HG02798 (cell line): ENCODE measurements at regions not wholly inside any gene's neighbourhood (a gene's known extent, or its start where the extent isn't known, plus 50 kb on each side); places are given as distances from the start of the nearest gene placed in this dataset.

Experiments
- ATAC-seq: cut with Tn5 transposase; IDR thresholded peaks from one replicate; pipeline ENCODE4 v1.9.1; 2021; ENCODE audit warnings: mild to moderate bottlenecking; ENCODE audit not compliant: unreplicated experiment, poor library complexity

DNA sequence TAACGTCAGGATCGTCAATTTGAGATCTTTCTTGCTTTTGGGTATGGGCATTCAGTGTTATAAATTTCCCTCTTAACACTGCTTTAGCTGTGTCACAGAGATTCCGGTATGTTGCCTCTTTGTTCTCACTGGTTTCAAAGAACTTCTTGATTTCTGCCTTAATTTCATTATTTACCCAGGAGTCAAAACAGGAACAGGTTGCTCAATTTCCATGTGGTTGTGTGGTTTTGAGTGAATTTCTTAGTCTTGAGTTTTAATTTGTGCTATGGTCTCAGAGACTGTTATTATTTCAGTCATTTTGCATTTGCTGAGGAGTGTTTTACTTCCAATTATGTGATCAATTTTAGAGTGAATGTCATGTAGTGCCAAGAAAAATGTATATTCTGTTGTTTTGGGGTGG, 153.1 kb downstream of the PCDH17 start:
- no peak for ATAC-seq

DNA sequence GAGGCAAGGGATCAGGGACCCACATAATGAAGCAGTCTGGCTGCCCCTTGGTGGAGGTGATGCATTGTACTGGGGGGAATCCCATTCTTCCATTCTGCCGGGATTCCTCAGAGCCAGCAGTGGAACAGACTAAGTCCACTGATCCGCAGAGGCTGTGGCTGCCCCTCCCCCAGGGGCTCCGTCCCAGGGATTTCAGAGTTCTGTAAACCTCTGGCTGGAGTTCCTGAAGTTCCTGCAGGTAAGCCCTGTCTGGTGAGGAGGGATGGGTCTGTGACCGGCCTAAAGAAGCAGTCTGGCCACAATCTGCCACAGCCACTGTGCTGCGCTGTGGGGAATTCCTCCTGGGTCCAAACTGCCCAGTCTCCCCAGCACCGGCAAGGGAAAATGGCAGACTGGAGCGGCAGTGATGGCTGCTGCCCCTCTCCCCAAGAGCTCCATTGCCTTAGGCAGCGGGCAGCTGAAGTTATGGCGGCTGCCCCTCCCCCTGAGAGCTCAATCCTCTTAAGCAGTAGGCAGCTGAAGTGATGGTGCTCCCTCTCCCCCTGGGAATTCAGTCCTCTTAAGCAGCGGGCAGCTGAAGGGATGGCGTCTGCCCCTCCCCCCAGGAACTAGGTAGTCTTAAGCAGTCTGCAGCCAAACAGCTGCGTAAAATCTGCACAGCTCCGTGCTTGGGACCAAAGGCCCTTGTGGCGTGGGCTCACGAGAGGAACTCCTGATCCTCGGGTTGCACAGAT, 155.7 kb downstream of the PCDH17 start:
- ATAC-seq = no peak

DNA sequence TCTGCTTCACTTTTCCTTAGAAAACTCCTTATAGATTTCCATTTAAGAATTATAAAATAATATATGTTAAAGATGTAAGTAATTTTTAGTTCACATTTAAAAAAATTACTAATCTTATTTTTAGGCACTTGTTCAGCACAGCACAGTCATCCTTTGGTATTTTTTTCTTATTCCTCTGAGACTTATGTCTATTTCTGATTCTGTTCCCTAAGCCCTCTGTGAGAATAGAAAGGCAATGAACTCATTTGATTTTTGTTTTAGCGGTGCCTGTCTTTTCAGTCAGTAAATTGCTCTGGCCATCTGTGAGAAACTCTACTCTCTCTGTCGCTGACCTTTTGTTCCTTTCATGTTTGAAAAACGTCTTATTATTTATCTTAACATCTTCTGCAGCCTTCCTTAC, 168.1 kb downstream of the PCDH17 start:
- ATAC-seq = no peak

GRCh38 chr13:57813651-57814050, 182.1 kb downstream of the PCDH17 start:
- ATAC-seq = no peak

DNA sequence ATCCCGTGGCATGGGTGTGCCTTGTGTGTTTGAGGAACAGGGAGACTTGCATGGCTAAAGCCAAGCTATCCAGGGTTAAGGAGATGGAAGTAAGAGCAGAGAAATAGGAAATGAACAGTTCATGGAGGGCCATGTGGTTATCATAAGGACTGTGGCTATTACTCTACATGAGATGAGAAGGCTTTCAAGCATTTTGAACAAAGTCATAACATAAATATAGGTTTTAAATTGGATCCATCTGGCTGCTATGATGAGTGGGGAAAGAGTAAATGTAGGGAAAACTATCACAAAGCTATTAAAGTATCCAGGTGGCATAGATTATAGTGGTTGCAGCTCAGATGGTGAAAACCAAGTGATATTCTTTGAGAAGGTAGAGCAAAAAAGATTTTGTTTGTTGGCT, 184.1 kb downstream of the PCDH17 start:
- no peak for ATAC-seq

GRCh38 chr13:57820924-57821323, 189.4 kb downstream of the PCDH17 start:
- ATAC-seq = no peak

DNA sequence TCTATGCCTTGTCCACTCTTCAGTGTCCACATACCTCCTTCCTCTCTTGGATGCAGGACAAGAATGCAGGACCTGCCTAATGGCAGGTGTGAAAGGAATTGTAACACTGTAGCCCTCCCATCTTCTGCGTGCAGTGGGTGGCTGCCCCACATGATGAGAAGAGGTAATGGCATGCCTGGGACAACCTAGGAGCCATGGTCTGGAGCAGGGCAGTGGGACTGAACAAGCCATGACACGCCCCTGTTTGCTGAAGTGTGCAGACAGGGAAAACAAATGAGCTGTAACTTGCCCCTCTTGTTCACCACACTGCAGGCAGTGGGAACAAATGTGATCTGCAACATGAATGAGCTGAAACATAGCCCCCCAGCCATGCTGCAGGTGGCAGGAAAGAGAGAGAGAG, 192.2 kb downstream of the PCDH17 start:
- ATAC-seq = no peak

GRCh38 chr13:57824121-57824520, 192.6 kb downstream of the PCDH17 start:
- ATAC-seq = no peak

GRCh38 chr13:57825066-57825465, 193.5 kb downstream of the PCDH17 start:
- no peak for ATAC-seq

DNA sequence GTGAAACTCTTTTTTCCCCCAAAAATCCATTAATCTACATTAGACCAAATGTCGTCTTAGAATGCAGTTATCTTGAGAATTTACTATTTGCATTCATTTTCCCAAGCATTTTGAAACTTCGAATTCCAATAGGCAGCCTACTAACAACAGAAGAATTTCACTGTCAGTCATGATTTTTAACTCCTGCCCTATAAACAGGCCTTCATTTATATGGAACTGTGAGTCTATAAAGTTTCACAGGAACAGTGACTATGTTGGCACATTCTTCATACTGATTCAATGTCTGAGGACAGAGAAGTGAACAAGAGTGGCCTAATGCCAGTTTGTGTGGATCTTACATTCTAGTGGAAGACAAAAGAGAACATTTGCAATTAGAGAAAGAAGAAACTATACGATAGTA, 198.0 kb downstream of the PCDH17 start:
- no peak for ATAC-seq

GRCh38 chr13:57832187-57832586, 200.6 kb downstream of the PCDH17 start:
- no peak for ATAC-seq

DNA sequence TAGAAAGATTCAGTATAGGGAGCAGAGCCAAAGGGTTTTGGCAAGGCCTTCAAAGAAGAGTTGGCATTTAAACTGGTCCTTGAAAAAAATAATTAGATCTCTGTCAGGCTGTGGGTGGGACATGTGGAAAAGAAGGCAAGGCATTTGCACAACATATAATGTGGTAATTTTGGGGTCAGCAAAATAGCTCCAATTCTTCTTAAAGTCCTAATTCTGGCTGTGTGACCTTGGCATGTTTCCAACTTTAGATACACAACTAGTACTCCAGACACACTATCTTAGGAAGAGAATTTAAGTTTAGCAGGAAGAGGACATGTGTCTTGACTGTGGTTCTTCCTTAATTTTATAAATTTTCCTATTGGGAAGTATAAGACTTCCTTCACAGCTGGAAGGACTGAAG, 206.3 kb downstream of the PCDH17 start:
- no peak for ATAC-seq

- ATAC-seq = no peak
These were observed 212.0 kb downstream of the PCDH17 start for GRCh38 chr13:57843521-57843920.

- no peak for ATAC-seq
These were observed 215.1 kb downstream of the PCDH17 start for GRCh38 chr13:57846600-57847173.

DNA sequence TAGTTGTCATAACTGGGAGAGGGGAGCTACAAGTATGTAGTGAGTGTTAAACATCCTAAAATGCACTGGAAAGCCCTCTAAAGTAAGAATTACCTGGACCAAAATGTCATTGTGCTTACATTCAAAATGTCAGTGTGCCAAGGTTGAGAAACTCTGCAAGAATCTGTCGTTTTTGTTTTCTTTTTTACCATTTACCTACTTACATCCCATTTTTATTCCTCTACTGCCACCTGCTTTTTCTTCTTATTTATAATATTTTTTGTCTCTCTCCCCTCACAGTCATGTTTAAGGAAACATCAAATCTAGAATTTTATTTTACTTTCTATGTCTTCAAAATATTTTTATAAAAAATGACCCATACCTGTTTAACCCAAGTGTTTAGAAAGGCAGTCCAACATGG, 226.4 kb downstream of the PCDH17 start:
- no peak for ATAC-seq

GRCh38 chr13:57858376-57858775, 226.8 kb downstream of the PCDH17 start:
- ATAC-seq = no peak

GRCh38 chr13:57862879-57863278, 231.3 kb downstream of the PCDH17 start:
- ATAC-seq = no peak

DNA sequence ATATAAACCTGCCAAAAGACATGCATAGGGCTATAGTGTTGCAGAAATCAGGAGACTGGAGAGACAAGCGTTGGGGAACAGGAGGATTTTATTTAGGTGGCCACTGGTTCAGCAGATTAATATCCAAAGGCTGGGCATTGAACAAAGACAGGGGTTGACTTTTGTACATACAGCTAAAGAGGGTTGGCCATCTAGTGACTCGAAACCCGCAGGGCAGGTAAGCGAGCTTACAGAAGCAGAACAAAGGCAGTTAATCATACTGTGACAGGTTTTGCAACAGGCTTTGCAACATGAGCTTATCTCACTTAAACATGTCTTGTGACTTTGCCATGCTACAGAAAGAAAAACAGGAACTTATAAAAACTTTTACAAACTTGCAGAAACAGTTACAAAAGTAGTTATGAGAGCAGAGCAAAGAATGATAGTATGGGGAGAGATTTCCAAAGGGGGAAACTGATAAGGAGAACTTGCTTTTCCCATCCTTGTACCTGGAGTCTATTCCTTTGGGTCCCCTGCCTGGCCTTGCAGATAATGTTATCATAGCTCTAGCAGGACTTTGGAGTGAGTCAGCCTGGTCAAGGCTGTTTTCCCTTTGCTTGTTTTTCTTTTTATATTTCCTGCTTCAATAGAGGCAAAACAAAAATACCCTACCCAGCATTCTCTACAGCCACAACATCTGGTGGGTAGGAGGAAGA, 234.2 kb downstream of the PCDH17 start:
- no peak for ATAC-seq

DNA sequence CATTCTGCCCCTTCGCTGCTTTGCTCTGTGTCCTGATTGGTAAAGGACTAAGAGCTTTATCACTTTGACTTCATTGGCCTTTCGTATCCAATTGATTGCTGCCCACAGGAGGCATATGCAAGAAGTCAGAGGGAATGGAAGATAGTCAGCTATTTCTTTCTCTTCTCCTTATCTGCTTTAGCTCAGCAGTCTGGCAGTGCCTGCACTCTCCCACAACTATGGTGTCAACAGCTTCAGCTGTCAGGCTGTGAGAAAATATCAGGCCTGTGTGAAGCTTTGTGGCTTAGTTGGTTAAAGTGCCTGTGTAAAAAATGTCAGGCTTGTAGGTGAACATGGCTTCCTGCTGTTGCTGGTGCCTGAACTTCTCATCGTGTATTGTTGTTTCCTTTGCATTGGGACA, 243.0 kb downstream of the PCDH17 start:
- no peak for ATAC-seq

GRCh38 chr13:57877601-57878000, 246.1 kb downstream of the PCDH17 start:
- no peak for ATAC-seq

GRCh38 chr13:57878291-57878690, 246.7 kb downstream of the PCDH17 start:
- ATAC-seq = no peak

DNA sequence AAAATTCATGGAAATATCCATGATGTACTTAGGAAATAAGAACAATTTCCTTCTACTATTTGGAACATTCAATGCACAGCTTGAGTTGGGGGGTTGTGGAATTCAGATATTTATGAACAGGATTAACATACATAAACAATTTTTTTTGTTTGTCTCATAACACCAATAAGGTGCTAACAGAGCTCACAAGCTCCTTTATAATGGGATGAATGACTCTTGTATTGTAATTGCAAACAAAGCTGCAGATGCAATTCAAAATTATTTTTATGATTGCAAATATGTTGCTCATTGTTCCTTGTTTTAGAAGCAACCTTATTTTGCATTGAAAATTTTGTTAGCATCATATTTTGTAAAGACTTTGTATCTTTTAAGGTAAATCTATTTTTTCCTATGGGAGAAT, 265.7 kb downstream of the PCDH17 start:
- no peak for ATAC-seq
